C4-2B (cell line): ENCODE measurements at regions not wholly inside any gene's neighbourhood (a gene's known extent, or its start where the extent isn't known, plus 50 kb on each side); places are given as distances from the start of the nearest gene placed in this dataset.

Experiments used
- H3K27ac ChIP-seq: fragments of 450-650 bp; 2 replicates; pipeline ENCODE4 v1.5.1; 2017
- ZFX ChIP-seq: fragments of 450-650 bp; IDR thresholded peaks from 2 replicates; pipeline ENCODE4 v1.6.1; 2017
- TF ChIP-seq, protein P1 (sequence below): fragments of 450-650 bp; conservative IDR thresholded peaks from 2 replicates; pipeline ENCODE4 v1.5.1; 2017; ENCODE audit warnings: mild to moderate bottlenecking

DNA sequence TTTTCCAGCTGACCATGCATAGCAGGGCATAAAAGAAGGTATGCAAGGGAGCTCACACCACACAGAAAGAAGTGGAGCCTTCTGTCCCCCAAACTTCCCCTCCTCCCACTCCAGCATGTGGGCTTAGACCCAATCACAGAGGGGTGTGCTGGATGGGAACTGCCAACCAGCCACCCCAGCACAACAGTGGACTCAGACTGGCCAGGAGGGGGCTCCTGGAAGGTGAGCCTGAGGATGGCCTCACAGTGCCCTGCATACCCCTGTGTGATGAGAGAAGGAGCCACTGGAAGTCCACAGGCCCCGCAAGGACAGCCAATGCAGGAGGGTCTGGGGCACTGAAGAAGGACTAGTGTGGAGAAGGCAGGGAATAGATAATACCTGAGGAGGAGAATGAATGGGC lies 106.9 kb upstream of the SERP2 start:
- no peak for TF ChIP-seq ZFX
- TF ChIP-seq, protein P1, sequence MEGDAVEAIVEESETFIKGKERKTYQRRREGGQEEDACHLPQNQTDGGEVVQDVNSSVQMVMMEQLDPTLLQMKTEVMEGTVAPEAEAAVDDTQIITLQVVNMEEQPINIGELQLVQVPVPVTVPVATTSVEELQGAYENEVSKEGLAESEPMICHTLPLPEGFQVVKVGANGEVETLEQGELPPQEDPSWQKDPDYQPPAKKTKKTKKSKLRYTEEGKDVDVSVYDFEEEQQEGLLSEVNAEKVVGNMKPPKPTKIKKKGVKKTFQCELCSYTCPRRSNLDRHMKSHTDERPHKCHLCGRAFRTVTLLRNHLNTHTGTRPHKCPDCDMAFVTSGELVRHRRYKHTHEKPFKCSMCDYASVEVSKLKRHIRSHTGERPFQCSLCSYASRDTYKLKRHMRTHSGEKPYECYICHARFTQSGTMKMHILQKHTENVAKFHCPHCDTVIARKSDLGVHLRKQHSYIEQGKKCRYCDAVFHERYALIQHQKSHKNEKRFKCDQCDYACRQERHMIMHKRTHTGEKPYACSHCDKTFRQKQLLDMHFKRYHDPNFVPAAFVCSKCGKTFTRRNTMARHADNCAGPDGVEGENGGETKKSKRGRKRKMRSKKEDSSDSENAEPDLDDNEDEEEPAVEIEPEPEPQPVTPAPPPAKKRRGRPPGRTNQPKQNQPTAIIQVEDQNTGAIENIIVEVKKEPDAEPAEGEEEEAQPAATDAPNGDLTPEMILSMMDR: no peak
- H3K27ac ChIP-seq: no peak overlapping the region

DNA sequence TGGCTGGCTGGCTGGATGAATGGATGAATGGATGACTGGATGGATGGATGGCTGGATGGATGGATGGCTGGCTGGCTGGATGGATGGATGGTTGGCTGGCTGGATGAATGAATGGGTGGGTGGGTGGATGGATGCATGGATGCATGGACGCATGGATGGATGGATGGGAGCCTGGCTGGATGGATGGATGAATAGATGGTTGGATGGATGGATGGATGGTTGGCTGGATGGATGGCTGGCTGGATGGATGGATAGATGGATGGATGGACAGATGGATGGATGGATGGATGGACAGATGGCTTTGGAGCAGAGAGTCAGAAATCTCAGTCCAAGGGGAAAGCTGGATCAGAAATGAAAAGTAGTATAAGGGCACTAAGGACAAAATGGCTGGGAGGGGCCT lies 106.4 kb upstream of the SERP2 start:
- TF ChIP-seq ZFX: no peak
- TF ChIP-seq, protein P1: no peak
- no peak overlapping the region for H3K27ac ChIP-seq

DNA sequence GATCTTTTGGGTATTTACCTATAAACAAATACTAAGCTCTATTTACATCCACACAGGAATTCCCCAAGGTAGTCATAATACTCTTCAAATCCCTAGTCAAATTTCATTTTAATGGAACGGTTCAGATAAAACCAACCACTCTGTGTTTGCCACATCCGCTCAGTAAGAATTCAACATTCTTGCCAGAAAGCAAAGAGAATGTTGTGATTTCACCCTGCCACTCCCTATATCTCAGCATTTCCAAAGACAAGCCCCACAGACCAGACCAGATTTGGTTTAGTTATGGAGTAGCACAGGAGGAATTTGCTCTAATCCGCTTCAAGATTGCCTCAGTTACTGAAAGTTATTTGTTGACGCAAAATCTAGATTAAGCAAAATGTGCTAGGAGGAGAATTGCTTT lies 105.6 kb upstream of the SERP2 start:
- H3K27ac ChIP-seq: no peak overlapping the region
- no peak for TF ChIP-seq ZFX
- TF ChIP-seq, protein P1: no peak

DNA sequence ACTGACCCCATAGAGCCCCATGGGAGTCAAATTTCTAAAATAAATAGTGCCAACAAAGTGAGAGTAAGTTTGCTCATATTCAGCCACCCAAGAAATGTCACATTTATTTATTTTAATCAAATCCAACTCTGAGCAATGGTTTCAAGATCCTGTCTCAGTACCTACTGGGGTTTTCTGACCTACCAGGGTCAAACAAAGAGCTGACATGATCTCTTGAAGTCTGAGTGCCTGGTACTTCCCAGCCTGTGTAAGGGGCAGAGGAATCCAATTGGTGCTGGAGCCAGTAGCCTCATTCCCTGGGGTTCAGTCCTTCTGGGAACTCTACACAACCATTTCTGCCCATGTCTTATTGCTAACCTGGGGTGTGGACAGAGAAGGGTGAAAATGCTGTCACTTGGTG lies 104.6 kb upstream of the SERP2 start:
- TF ChIP-seq, protein P1: no peak
- TF ChIP-seq ZFX: no peak
- no peak overlapping the region for H3K27ac ChIP-seq

DNA sequence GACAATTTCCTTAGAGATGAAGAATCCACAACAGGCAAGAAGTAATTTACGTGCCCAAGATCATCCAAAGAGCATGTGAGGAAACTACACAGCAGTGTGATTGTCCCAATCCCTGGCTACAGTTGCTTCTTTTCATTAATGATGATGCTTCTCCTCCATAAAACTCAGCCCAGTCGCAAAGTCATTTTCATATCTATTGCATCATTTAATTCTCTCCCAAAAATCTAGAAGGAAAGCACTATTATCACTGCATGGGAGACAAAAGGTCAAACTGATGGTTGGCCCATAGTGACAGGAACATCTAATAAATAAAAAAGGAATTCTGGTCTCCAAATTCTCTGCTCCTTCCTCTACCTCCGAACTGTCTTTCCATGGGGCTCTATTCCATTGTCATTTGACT lies 103.5 kb upstream of the SERP2 start:
- H3K27ac ChIP-seq: no peak overlapping the region
- no peak for TF ChIP-seq ZFX
- TF ChIP-seq, protein P1: no peak

DNA sequence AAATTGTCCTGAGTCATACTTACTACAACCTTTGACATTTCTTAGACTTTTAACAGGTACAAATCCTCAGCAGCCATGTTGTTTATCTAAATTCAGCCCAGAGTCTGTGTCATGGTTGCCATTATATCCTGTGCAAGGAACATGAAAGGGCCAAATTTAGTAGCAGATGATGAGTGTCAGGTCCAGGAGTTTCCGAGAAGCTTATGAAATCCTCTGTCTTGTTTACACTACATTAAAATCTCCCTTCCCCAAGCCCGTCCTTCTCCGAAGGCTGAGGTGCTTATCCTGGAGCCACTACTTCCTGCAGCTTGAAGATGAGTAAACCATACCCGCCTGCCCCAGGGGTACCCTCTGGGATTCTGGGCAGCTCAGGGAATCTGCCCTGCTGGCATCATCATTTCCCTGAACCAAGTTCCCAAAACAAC lies 102.6 kb upstream of the SERP2 start:
- TF ChIP-seq, protein P1: no peak
- no peak for TF ChIP-seq ZFX
- H3K27ac ChIP-seq: no peak overlapping the region

DNA sequence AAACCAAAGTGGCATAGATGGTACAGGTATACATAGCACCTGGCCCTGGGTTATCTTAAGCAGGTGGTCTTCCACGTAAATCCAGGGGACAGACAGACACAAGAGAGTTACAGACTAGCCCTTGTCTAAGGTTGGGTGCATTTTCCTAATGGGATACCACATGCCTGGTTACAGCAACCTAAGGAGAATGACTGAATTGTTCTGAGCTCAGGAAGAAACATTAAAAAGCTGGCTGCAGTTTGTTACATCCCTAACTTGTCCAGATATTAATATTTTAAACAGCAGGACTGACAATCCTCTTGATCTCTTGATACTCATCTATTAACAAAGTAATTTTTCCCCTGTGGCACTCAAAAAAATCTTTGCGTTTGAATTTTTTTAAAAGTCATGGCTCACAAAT lies 102.2 kb upstream of the SERP2 start:
- H3K27ac ChIP-seq: no peak overlapping the region
- TF ChIP-seq ZFX: no peak
- TF ChIP-seq, protein P1: no peak
